ENCODE measurements at regions not wholly inside any gene's neighbourhood (a gene's known extent, or its start where the extent isn't known, plus 50 kb on each side); places are given as distances from the start of the nearest gene placed in this dataset.

DNA sequence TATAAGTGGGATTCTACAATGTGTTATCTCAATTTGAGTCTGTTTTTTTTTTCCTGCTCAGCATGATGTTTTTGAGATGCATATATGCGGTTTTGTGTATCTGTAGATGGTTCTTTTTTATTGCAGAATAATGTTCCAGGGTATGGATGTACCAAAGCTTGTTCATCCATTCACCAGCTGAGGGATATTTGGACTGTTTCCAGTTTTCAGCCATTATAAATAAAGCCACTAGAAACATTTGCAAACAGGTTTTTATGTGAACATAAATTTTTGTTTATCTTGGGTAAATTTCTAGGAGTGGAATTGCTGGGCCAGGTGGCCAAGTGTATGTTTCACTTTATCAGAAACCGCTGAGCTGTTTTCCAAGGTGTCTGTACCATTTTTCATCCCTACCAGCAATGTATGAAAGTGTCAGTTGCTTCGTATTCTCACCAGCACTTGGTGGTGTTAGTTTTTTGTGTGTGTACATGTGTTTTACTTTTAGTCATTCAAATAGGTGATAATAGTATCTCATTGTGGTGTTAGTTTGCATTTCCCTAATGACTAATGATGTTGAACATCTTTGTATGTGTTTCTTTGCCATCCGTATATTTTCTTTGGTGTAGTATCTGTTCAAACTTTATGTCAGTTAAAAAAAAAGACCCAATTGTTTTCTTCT lies 124.2 kb downstream of the CEBPB start:
- DNase-seq = no peak

DNA sequence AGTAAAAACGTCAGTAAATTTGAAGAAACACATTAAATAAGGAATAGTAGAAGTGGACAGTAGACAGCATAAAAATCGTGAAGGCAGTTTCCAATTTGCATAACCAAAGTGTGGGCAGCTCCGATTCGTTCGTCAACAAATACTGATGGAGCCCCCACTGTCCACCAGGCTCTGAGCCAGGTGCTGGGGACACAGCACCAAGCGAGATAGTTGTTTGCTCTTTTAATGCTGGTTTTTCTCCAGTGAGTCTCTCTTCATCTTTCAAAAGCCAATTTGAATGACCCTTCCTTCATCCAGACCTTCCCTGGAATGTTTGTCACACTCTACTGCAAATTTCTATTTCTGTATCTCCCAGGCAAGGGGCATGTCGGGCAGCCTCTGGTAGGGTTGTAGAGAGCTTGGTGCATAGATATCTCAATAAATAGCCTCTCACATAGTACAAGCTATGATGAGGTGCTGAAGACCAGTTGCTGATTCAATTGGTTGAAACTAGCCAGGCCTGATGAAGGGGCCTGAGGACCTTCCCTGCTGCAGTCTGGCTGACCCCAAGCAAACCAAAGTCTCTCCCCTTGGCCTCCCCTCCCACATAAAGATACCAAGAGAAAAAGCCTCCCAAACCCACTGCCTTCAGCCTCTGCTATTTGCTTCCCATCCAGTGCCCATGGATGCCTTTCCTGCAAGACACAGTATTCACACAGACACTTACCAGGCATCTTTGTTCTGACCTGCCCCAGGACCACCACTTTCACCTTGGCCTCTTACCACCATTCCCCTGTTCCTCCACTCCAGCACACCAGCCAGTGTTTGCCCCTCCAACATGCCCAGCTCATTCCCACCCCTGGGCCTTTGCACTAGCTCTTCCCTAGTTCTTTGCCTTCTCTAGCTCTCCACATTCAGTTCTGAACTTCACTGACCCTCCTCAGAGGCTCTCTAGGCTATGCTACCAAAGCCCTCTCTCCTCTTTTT lies 125.2 kb downstream of the CEBPB start:
- DNase-seq = no peak

DNA sequence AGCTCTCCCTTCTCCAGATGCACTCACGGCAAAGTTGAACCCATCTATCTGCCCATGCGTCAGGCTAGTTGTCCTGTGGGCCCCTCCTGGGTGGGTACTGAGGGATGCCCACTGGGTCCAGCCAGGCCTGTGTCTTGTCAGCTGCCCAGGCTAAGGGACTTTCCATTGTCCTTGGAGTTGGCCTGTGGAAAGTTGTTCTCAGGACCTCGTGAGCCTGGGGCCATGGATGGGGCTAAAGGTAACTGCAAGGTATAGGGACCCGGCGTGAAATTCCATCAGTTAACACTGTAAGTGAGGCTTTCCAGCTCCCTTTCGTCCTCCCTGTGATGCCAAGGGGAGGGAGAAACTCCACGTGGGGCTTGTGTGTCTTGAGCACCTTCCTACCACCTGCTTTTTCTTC lies 126.5 kb downstream of the CEBPB start:
- no peak for DNase-seq

DNA sequence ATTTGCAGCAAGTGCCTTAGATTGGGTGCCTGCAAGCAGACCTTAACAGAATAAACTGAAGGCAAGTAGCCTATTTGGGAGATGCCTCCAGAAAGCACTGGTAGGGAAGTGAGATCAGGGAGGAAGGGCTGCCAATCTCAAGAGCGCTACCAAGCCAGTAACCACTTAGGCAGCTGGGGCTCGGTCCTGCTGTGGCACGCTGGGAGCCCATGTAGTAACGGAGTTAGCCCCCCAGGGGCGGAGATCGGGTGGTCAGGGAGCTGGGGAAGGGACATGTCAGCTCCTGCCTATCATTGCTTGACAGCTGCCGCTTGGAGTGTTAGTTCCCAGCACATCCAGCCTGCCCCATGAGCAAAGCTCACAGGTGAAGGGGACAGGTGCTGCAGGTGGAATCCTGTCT lies 127.0 kb downstream of the CEBPB start:
- DNase-seq = no peak

DNA sequence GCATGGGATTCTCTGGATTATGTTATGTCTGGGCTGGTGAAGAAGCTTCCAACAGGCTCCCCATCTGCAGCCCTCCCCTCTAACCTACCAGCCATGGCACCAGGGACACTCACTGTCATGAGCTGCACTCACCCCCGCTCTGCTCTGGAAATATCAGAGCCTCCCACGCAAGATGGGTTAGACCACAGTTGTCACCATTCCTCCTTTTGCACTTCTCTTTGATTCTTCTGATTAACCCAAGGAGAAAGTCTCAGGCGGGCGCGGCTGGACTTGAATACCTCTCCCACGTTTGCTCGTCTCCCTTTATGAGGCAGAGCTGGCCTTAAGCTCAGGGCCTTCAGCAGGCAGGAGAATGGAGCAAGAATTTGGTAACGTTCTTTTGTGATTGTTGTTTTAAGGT lies 128.1 kb downstream of the CEBPB start:
- DNase-seq = no peak

DNA sequence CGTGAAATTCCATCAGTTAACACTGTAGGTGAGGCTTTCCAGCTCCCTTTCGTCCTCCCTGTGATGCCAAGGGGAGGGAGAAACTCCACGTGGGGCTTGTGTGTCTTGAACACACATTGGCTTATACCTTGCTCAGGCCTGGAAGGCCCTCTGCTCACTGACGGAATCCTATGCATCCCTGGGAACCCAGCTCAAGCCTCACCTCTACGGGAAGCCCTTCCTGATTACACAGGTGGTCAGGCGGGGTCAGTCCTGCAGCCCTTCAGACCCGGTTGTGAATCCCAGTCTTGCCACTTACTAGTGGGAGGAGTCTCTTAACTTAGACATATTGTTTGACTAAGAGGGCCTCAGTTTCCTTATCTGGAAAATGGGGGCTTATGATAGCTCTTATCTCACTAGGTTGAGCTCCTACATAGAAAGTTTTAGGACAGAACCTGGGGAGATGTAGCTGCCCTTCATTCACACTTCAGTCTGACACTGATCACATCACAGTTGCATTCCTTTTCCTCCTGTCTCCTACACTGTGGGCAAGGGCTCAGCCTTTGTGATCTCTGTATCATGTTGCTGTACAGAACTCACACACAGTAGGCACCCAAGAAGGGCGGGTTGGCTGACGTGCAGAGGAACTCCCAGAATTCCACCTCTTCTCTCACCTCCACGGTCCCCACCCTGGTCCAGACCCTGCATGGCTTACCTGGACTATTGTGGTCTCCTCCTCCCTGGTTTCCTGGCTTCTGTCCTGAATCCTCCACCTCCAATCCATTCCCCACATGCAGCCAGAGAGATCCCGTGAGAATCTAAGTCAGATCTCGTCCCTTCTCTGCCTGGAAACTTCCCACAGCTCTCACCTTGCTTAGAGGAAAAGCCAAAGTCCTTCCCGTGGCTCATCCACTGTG lies 129.6 kb downstream of the CEBPB start:
- no peak for DNase-seq

DNA sequence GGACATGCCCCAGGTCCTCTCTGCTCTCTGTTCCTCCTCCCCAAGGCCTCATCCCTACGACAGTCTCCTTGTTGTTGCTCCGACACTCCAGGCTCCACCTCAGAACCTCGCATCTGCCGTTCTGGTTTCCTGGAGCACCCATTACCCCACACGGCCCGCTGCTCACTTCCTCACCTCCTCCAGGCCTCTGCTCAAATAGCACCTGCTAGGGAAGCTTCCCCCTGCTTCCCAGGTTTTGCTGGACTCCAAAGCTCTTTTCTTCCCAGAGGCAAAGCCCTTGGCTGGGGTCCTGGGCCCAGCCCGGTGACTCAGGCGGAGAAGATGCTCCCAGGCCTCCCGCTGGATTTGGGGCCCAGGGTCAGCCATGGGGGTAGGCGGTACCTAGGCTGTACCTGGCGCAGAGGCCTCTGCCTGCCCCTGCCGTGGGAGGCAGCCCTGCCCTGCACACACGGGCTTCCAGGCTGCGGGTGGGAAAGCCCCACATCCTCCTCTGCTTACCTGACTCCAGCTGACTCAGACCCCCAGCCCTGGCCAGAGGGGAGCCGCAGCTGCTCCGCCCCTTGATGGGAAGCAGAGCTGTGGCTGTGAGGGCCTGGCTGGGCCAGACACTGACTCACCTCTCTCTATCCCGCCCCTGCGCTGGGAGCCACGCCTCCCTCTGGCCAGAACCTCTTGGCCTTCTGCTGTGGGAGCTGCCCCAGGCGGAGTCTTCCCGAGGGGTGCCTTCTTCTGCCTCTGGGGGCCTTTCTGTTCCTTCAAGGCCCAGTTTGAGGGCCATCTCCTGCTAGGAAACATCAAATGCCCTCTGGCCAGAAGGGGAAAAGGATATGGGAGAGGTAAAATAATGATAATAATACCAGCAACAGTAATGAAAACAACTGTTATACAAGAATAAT lies 130.5 kb downstream of the CEBPB start:
- no peak for DNase-seq

DNA sequence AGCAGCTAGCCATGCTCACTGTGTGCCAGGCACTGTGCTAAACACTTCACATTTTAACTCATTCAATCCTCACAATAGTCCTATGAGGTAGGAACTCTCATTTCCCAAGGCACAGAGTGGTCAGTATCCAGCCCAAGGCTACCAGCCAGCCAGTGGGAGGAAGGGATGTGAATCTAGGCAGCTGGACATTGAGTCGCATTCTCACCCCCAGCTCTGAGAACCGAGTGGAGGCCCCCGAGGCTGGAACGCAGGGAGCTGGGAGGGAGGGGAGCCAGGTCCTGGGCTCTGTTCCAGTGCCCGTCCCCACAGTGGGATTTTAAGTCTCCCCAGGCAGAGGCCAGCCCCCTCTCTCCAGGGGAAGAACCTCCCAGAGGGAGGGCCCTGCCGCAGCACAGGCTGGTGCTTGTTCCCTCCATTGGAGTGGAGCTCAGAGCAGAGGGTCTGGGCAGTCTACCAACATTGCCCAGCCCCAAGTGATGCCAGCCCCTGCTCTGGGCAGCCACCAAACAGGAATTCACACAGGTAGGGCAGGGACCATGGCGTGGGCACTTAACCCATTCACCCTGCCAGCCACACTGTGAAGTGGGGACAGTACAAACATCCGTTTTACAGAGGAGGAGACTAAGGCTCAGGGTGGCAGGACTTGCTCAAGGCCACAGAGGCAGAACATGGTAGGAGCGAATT lies 131.3 kb downstream of the CEBPB start:
- no peak for DNase-seq

DNA sequence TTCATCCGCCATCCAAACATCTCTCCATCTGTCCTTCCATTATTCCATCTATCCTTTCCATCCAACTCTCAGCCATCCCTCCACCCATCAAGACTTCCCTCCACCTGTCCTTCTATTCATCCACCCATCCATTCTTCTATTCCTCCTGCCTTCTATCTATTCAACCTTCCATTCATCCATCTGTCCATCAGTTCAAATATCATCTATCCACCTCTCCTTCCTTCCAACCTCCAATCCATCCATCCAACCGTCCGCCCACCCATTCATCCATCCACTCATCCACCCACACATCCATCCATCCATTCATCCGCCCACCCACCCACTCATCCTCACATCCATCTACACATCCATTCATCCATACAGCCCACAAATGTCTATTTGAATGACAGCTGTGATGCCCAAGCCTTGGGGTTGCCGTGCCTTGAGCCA lies 132.1 kb downstream of the CEBPB start:
- DNase-seq = no peak

DNA sequence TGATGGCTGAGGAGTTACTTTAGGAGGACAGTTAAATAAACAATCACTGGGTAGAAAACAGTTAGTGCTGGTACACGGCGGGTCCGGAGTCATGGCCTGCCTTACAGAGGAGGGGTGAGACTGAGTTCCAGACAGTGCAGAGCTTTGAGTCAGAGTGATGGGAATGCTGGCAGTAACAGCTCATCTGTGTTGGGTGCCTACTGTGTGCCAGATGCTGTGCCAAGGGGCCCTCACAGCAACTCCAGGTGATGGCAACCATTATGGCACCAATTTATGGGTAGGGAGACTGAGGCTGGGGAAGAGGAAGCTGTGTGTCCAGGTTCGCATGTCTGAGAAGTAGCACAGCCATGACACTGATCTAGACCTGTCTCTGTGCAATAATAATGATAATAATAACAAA lies 132.6 kb downstream of the CEBPB start:
- no peak for DNase-seq

DNA sequence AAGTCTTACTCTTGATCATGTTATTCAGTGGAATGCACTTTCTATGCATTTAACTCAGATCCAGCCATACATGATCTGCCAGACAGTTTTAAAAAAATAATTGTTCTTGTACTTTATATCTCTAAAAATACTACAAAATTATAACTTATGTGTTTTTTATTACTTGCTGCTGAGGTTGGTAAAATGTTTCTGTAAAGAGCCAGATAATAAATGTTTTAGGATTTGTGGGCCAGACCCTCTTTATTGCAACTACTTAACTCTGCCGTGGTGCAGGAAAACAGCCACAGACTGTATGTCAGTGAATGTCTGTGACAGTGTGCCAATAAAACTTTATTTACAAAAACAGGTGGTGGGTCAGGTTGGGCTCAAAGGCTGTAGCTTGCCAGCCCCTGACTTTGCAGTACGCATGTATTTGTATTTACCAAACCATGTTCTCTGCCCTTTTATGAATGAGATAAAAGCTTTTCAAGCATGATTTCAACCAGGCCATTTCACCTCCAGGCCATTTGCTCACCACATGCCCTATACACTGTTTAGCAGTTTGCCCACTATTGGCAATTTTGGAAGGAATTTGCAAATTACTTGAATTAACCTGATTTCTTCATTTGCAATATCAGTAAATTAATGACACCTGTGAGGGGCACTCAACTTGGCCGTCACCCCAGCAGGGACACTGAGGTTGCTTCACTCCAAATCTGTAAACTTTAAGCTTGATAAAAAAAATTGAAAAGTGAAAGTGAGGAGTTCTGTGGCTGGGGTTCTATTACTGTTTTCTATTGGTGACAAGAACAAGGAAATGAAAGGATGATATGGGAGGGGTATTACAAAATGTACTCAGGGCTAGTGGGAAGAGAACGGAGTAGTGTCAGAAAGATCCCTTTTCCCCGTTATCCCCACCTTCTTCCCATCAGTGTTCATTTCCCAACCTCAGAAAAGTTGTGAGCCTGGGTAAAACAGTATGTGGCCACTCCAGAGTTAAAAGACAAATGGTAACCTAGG lies 133.4 kb downstream of the CEBPB start:
- DNase-seq = no peak

DNA sequence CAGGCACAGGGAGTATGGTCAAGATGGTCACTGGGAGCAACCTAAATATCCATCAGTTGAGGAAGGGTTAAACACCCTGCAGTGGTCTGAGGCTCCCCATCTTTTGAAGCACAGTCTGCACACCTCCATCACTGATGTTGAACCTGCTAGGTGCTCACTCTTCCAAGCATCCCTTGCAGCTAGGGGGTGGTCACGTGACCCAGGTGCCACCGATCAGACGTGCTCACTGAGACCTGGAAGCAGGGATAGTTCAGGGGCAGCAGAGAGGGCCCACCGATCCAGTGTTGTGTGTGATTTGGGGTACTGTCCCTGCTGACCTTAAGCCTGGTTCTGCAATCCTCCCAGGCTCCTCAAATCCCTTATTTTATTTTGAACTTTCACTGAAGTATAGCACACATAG lies 134.6 kb downstream of the CEBPB start:
- DNase-seq = no peak

DNA sequence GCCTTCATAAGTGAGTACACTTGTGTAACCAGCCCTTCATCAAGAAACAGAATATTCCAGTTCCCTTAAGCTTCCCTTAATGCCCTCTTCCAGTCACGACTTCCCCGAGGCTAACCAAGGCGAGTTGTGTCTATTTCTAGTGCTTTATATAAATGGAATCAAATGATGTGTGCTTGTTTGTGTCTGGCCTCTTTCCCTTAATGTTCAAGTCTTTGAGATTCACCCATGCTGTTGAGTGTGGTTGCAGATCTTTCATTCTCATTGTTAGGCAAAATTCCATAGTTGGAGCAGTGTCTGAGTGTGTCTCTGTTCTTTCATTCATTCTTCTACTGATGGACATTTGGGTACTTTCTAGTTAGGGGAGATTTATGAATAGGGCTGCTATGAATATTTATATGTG lies 135.0 kb downstream of the CEBPB start:
- DNase-seq = no peak

DNA sequence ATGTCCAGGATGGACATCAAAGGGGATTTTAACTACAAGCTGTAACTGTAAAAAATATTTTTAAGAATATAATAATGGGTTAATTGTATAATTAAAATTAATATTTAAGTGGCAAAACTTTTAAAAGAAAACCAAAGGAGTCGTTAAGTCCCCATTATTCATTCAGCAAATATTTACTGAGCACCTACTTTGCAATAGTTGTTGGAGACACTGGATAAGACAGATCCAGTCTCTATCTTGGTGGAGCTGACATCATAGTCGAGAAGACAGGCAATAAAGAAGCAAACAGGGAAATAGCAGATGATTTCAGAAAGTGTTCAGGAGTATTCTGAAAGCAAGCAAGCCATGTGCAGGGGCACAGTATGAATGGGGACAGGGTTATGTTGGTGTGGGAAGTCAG lies 137.0 kb downstream of the CEBPB start:
- DNase-seq = no peak

DNA sequence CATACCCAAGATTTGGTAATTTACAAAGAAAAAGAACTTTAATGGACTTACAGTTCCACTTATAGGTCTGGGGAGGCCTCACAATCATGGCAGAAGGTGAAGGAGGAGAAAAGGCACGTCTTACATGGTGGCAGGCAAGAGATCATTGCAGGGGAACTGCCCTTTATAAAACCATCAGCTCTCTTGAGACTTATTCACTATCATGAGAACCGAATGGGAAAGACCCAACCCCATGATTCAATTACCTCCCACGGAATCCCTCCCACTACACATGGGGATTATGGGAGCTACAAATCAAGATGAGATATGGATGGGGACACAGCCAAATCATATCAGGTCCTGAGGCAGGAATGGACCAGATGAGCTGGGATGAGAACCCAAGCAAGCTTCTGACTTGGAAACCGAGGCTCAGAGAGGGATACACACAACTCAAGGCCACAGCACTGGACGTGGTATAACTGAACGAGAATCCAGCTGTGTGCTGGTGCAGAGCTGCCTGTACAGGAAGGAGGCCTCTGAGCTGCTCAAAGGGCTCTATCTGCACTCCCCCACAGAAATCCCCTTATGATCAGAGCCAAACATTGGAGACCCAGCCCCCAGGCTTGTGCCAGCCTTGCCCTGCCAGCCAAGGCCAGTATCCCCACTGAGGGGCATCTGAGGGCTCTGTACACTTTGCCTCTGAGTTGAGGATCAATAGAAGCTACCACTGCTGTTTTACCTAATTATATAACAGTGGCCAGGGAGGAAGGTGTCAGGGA lies 137.8 kb downstream of the CEBPB start:
- no peak for DNase-seq

DNA sequence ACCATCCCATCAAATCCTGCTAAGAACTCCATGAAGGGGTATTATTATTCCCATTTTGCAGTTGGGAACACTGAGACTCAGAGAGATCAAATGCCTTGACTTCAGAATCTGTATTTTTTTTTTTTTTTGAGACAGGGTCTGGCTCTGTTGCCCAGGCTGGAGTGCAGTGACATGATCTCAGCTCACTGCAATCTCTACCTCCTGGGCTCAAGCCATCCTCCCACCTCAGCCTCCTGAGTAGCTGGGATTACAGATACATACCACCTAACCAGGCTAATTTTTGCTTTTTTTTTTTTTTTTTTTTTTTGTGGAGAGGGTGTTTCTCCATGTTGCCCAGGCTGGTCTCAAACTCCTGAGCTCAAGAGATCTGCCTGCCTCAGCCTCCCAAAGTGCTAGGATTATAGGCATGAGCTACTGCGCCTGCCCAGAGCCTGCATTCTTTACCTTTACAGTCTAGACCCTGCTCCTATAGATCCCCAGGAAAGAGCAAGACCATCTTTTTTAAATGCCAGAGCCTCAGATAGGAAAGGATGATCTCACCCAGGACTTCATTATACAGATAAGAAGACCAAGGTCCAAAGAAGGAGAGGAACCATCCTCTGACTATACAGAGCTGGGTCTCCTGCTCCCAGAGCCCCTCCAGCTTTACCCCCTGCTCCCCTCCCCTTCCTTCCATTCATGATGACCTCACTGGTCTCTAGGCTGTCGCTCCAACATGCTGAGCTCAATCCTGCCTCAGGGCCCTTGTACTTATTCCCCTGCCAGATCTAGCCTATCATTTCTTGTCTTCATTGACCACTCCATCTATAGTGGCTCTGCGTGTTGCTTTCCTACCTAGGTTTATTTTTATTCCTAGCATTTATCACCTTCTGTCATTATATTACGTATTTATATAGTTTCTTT lies 138.6 kb downstream of the CEBPB start:
- no peak for DNase-seq

DNA sequence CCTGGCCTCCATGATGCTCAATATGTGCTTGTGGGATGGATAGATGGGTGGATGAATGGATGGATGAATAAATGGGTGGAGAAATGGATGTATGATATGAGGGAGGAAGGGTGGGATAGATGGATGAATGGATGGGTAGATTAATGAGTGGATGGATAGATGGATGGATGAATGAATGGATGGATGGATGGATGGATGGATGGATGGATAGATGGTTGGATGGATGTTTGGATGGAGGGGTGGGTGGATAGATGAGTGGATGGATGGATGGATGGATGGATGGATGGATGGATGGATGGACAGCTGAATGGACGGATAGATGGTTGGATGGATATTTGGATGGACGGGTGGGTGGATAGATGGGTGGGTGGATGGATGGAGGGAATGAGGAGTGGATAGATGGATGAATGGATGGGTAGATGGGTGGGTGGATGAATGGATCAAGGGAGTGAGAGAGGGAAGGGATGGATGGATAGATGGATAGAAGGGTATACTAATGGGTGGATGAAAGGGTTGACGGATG lies 139.4 kb downstream of the CEBPB start:
- no peak for DNase-seq

Measured in activated CD4-positive, alpha-beta T cell treated with anti-CD3 and anti-CD28 coated beads for 1 hour (primary cell).